Left ventricle myocardium inferior (tissue), 1 donor: ENCODE measurements at regions not wholly inside any gene's neighbourhood (a gene's known extent, or its start where the extent isn't known, plus 50 kb on each side); places are given as distances from the start of the nearest gene placed in this dataset.

Experiments used
- DNase-seq: peaks from one replicate; pipeline ENCODE4 v3.0.0-alpha.2; 2020
- H3K27ac ChIP-seq: fragments of 200-600 bp; replicated peaks from 2 replicates; pipeline ENCODE4 v1.8.0; 2021
- H3K27me3 ChIP-seq: fragments of 200-600 bp; 2 replicates; pipeline ENCODE4 v1.8.0; 2021; ENCODE audit warnings: low read depth
- H3K36me3 ChIP-seq: fragments of 200-600 bp; 2 replicates; pipeline ENCODE4 v1.8.0; 2021
- H3K4me1 ChIP-seq: fragments of 200-600 bp; 2 replicates; pipeline ENCODE4 v1.8.0; 2021
- H3K4me3 ChIP-seq: fragments of 200-600 bp; 2 replicates; pipeline ENCODE4 v1.8.0; 2021; ENCODE audit warnings: mild to moderate bottlenecking, moderate library complexity
- H3K9me3 ChIP-seq: fragments of 200-600 bp; replicated peaks from 2 replicates; pipeline ENCODE4 v1.8.0; 2021
- intact Hi-C: fragments of 100-400 bp; cut with micrococcal nuclease; formaldehyde crosslinking; loops from one replicate; pipeline ENCODE4 v1.11.0; 2022
- TF ChIP-seq, protein P1 (sequence below): fragments of 200-600 bp; IDR thresholded peaks from 2 replicates; pipeline ENCODE4 v1.8.0; 2021; ENCODE audit warnings: antibody characterized with exemption, mild to moderate bottlenecking, borderline replicate concordance
- donor health status: DM: no; HTN: yes; CAD: no; lungs with severe emphysema.

DNA sequence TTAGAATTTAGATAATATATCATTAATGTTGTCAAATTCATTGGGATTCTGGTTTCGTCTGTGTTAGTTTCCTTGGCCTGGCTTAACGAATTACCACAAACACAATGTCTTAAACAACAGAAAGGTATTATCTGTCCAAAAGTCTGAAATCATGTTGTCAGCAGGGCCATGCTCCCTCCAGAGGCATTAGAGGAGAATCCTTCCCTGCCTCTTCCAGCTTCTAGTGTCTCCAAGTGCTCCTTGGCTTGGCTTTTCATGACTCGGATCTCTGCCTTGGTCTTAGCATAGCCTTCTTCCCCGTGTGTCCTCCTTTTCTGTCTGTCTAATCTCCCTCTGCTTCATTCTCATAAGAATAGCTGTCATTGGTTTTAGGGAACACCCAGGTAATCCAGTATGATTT, 482.5 kb downstream of the SEMA3D start:
- intact Hi-C loops = no loop called here
- no peak overlapping the region for H3K4me3 ChIP-seq
- no peak for DNase-seq
- no peak overlapping the region for H3K27ac ChIP-seq
- H3K9me3 ChIP-seq = peaks cover 4% of the 10 kb centered on the region
- no peaks in the 10 kb centered on the region for H3K27me3 ChIP-seq
- H3K4me1 ChIP-seq = no peaks in the 10 kb centered on the region
- no peaks in the 10 kb centered on the region for H3K36me3 ChIP-seq
- TF ChIP-seq, protein P1, sequence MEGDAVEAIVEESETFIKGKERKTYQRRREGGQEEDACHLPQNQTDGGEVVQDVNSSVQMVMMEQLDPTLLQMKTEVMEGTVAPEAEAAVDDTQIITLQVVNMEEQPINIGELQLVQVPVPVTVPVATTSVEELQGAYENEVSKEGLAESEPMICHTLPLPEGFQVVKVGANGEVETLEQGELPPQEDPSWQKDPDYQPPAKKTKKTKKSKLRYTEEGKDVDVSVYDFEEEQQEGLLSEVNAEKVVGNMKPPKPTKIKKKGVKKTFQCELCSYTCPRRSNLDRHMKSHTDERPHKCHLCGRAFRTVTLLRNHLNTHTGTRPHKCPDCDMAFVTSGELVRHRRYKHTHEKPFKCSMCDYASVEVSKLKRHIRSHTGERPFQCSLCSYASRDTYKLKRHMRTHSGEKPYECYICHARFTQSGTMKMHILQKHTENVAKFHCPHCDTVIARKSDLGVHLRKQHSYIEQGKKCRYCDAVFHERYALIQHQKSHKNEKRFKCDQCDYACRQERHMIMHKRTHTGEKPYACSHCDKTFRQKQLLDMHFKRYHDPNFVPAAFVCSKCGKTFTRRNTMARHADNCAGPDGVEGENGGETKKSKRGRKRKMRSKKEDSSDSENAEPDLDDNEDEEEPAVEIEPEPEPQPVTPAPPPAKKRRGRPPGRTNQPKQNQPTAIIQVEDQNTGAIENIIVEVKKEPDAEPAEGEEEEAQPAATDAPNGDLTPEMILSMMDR = no peak

DNA sequence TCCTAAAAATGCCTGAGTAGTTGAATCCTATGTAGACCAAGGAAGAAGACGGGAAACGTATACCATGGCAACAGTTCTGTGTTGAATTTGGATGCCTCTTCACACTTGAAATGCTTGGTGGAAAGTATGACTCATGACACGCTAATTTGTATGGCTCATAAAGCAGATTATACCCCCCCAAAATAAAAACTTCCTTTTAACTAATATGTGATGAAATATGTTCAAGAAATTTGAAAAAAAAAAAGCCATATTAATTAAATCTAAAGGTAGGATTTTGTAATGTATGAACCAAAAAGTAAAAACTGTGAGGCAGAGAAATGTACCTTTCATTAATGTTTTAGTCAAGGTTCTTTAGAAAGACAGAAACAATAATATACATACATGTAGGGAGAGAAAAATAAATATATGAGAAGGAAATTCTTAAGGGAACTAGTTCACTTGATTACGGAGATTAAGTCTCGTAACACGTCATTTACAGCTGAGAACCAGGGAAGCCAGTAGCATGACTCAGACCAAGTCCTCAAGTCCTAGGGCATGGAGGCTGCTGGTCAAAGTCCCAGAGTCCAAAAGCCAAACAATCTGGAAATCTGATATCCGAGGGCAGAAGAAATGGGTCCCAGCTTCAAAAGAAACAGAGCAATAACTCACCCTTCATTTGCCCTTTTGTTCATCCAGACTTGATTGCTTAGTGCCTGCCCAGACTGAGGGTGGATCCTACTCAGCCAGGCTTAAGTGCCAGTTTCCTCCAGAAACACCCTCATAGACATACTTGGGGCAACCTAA, 485.1 kb downstream of the SEMA3D start:
- H3K27me3 ChIP-seq = no peaks in the 10 kb centered on the region
- H3K4me3 ChIP-seq = no peak overlapping the region
- TF ChIP-seq, protein P1 = no peak
- intact Hi-C loops = no loop called here
- no peaks in the 10 kb centered on the region for H3K4me1 ChIP-seq
- H3K36me3 ChIP-seq = no peaks in the 10 kb centered on the region
- peaks cover 4% of the 10 kb centered on the region for H3K9me3 ChIP-seq
- no peak overlapping the region for H3K27ac ChIP-seq
- no peak for DNase-seq

DNA sequence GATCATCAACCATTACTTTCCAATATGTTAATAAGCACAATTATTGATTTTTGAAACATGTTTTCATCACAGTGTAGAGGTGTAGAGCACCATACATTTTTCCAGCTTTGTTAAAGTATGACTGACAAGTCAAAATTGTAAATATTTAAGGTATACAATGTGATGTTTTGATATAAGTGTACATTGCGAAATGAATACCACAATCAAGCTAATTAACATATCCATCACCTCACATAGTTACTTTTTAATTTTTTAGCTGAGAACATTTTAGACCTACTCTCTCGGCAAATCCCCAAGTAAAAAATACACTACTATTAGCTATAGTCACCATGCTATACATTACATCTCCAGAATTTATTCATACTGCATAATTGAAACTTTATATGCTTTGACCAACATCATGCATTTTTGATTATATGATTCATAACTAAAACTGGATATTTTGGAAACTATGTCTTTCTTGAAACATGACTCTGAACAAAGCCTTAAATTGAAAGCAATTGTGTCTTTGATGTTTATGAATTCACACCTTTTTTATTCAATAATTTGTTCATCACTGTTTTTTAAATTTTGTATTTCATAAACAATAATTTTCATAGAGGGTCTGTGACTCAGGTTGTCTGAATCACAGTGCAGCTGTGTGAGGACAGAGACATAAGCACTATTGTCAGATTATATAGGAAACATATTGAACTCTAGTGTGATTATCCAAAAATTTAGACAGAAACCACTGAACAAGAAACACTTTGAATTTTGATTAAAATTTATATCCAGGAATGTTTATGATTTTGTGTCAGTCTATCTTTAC, 486.1 kb downstream of the SEMA3D start:
- TF ChIP-seq, protein P1 = no peak
- intact Hi-C loops = no loop called here
- Histone ChIP-seq H3K4me1 (no peaks in the 10 kb centered on the region), H3K27me3 (no peaks in the 10 kb centered on the region), H3K27ac (no peak overlapping the region), H3K4me3 (no peak overlapping the region), H3K9me3 (peaks cover 2% of the 10 kb centered on the region), H3K36me3 (no peaks in the 10 kb centered on the region)
- DNase-seq = no peak

DNA sequence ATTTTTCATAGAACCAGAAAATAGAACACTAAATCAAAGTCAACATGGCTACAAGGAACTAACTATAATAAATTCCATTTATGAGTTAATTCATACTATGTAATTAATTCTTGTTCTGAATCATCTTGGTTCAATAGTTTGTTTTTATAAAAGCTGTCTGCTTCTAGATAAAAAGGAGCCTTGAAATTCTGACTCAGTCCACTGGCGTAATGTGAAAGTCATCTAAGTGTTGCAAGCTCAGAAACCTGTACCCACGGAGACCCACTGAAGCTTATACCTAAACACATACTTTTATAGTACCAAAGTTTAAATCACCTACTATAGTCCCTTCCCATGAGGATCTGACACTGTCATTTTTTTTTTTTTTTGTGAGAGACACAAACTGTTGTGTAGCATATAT, 489.4 kb downstream of the SEMA3D start:
- no peaks in the 10 kb centered on the region for H3K4me1 ChIP-seq
- H3K27ac ChIP-seq = no peak overlapping the region
- intact Hi-C loops = no loop called here
- DNase-seq = no peak
- H3K27me3 ChIP-seq = no peaks in the 10 kb centered on the region
- H3K9me3 ChIP-seq = peaks cover 8% of the 10 kb centered on the region
- no peaks in the 10 kb centered on the region for H3K36me3 ChIP-seq
- TF ChIP-seq, protein P1 = no peak
- no peak overlapping the region for H3K4me3 ChIP-seq

DNA sequence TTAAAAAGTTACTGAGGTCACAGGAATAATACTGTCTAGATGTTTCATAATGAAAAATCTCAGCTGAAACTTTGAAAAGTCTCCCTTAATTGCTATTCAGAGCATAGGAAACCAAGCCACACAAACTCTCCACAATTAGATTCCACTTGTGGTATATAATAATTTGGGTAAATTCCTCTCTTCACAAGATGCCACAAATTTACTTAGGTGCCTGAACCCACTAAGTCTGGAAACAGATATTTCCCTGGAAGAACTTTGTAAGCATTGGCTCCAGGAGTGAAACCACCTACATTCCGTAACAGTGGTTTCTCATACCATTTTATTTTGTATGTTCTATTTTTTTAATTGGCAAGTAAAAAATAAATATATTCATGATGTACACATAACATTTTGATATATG, 493.4 kb downstream of the SEMA3D start:
- Histone ChIP-seq H3K9me3 (peaks cover 8% of the 10 kb centered on the region), H3K4me3 (no peak overlapping the region), H3K4me1 (no peaks in the 10 kb centered on the region), H3K27me3 (no peaks in the 10 kb centered on the region), H3K36me3 (no peaks in the 10 kb centered on the region), H3K27ac (no peak overlapping the region)
- TF ChIP-seq, protein P1 = no peak
- no peak for DNase-seq
- intact Hi-C loops = no loop called here
